Dedifferentiated amniotic fluid mesenchymal stem cell (primary cell): ENCODE measurements at regions not wholly inside any gene's neighbourhood (a gene's known extent, or its start where the extent isn't known, plus 50 kb on each side); places are given as distances from the start of the nearest gene placed in this dataset.

Experiments used
- DNase-seq: peaks from one replicate; pipeline ENCODE4 v3.0.0-alpha.2; 2016; ENCODE audit errors: extremely low spot score

- no peak for DNase-seq
Measured at GRCh38 chr15:31274496-31275330, 51.9 kb upstream of the KLF13 start.

- no peak for DNase-seq
Measured at GRCh38 chr15:31275331-31276262, 51.0 kb upstream of the KLF13 start.

GRCh38 chr15:31276596-31277298 is 49.9 kb upstream of the KLF13 start:
- DNase-seq = no peak
